ENCODE measurements at regions not wholly inside any gene's neighbourhood (a gene's known extent, or its start where the extent isn't known, plus 50 kb on each side); places are given as distances from the start of the nearest gene placed in this dataset.

DNA sequence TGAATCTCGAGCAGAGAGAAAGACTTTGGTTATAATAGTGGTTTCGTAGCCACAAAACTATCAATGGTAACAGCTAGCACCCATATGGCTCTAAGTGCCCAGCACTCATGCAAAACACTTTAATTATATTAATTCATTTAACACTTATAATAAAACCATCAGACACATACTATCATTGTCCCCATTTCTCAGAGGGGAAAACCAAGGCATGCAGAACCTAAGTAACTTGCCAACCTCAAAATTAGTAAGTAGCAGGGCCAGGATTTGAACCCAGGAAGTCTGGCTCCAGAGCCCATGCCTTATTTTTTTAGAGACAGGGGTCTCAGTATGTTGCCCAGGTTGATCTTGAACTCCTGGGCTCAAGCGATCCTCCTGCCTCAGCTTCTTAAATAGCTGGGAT lies 145.6 kb upstream of the HS3ST2 start:
- ATAC-seq (no peak), DNase-seq (no peak)
- H3K27ac Mint-ChIP-seq: no peak overlapping the region
- no peak overlapping the region for H3K4me3 Mint-ChIP-seq
- no peaks in the 10 kb centered on the region for H3K9me3 Mint-ChIP-seq
- intact Hi-C loops (cut with micrococcal nuclease): no loop called here
- TF ChIP-seq, protein P1, sequence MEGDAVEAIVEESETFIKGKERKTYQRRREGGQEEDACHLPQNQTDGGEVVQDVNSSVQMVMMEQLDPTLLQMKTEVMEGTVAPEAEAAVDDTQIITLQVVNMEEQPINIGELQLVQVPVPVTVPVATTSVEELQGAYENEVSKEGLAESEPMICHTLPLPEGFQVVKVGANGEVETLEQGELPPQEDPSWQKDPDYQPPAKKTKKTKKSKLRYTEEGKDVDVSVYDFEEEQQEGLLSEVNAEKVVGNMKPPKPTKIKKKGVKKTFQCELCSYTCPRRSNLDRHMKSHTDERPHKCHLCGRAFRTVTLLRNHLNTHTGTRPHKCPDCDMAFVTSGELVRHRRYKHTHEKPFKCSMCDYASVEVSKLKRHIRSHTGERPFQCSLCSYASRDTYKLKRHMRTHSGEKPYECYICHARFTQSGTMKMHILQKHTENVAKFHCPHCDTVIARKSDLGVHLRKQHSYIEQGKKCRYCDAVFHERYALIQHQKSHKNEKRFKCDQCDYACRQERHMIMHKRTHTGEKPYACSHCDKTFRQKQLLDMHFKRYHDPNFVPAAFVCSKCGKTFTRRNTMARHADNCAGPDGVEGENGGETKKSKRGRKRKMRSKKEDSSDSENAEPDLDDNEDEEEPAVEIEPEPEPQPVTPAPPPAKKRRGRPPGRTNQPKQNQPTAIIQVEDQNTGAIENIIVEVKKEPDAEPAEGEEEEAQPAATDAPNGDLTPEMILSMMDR (IDR thresholded peaks at IDR 0.05): no peak
- no peaks in the 10 kb centered on the region for H3K4me1 Mint-ChIP-seq (ENCODE audit: low read depth)
- POLR2A ChIA-PET: no interaction called here
- H3K27me3 Mint-ChIP-seq: no peaks in the 10 kb centered on the region
- H3K36me3 Mint-ChIP-seq (ENCODE audit: low read depth): no peaks in the 10 kb centered on the region
- CTCF ChIA-PET: no interaction called here

DNA sequence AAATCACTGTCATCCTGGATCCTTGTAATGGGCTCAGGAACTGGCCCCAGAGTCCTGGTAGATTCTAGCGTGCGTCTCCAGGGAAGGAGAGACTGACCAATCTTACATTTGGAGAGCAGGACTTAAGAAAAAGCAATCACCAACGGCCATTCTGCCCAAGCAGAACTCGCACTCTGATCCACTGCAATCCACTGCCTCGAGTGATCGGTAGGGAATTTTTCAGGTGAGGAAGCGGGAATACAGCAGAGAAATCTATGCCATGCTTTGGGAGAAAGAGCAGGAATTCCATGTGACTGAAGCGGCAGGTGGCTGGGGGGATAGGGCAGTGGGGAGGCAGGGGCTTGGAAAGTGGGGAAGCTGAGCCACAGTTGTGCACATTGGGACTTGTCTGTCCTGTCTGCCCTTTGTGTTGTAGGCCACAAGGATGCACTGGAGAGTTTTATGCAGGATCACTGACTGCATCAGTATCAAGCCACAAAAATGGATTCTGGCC lies 143.9 kb upstream of the HS3ST2 start:
- DNase-seq (no peak), ATAC-seq (no peak)
- TF ChIP-seq, protein P1 (IDR thresholded peaks at IDR 0.05): no peak
- intact Hi-C loops (cut with micrococcal nuclease): no loop called here
- ChIA-PET POLR2A (interaction anchor here (0.6 kb wide), 1 partner anchor 16 kb away, joined by 3 read pairs; no protein-coding TSS in a partner anchor), CTCF (no interaction called here)
- no peaks in the 10 kb centered on the region for H3K27me3 Mint-ChIP-seq
- no peaks in the 10 kb centered on the region for H3K36me3 Mint-ChIP-seq (ENCODE audit: low read depth)
- H3K4me3 Mint-ChIP-seq: no peak overlapping the region
- H3K4me1 Mint-ChIP-seq (ENCODE audit: low read depth): no peaks in the 10 kb centered on the region
- no peaks in the 10 kb centered on the region for H3K9me3 Mint-ChIP-seq
- no peak overlapping the region for H3K27ac Mint-ChIP-seq

DNA sequence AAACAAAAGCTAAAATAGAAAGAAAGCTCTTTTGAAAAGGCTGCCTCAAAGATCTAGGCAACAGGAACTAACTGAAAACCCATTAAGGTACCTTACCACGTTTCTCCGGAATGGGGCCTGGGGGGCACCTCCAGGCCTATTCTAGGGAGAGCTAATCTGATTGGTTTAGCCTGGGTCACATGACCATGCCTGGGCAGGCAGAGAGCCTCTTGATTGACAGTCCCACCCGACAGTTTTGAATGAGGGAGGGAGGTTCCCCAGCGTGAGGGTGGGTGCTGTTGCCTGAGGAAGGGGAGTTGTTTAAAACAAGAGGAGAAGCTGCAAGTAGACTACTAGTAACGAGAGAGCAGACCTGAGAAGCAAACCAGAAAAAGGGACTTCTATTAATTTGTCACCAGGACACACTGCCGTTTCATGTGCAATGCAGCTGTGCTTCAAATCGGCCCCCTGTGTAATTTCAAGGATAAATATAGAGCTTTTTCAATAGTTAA lies 143.4 kb upstream of the HS3ST2 start:
- H3K27me3 Mint-ChIP-seq: no peaks in the 10 kb centered on the region
- no peak overlapping the region for H3K27ac Mint-ChIP-seq
- ATAC-seq: no peak
- TF ChIP-seq, protein P1 (IDR thresholded peaks at IDR 0.05): no peak
- intact Hi-C loops (cut with micrococcal nuclease): no loop called here
- ChIA-PET POLR2A (interaction anchor here (0.6 kb wide), 1 partner anchor 15 kb away, joined by 3 read pairs; no protein-coding TSS in a partner anchor), CTCF (no interaction called here)
- no peak overlapping the region for H3K4me3 Mint-ChIP-seq
- no peaks in the 10 kb centered on the region for H3K36me3 Mint-ChIP-seq (ENCODE audit: low read depth)
- no peaks in the 10 kb centered on the region for H3K4me1 Mint-ChIP-seq (ENCODE audit: low read depth)
- no peaks in the 10 kb centered on the region for H3K9me3 Mint-ChIP-seq
- peak; percentile 26 for DNase-seq

DNA sequence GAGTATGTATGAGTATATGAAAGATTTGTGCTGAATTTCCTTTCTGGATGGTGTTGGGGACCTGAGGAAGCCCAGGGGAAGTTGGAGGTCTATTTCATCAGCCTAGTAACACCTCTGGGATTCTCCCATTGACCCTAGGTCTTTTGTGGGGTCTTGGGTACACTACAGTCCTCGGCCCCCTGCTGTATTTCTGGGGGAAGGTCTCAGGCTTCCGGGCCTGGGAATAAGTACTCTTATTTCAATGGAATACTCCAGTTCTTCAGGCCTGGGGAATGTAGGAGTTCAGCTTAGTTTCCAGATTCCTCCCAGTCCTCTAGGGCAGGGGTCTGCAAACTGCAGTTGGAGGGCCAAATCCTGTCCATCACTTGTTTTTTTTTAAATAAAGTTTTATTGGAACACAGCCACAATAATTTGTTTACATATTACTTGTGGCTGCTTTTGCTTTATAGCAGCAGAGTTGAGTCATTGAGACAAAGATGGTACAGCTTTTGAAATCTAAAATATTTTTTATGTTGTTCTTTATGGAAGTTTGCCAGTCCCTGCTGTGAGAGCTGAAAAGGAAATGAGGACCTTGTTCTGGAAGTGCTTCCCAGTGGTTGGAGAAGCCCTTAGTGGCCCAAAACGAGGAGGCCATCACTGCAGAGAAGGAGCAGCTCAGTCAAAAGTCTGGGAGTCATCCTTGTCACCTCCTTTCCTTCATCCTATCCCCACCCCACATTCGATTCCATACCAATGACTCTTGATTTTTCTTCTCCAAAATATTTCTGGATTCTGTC lies 142.5 kb upstream of the HS3ST2 start:
- intact Hi-C loops (cut with micrococcal nuclease): no loop called here
- H3K27ac Mint-ChIP-seq: no peak overlapping the region
- DNase-seq (no peak), ATAC-seq (no peak)
- H3K27me3 Mint-ChIP-seq: no peaks in the 10 kb centered on the region
- no peaks in the 10 kb centered on the region for H3K9me3 Mint-ChIP-seq
- no peaks in the 10 kb centered on the region for H3K36me3 Mint-ChIP-seq (ENCODE audit: low read depth)
- TF ChIP-seq, protein P1 (IDR thresholded peaks at IDR 0.05): no peak
- ChIA-PET POLR2A (no interaction called here), CTCF (interaction anchor here (0.6 kb wide), 1 partner anchor 572 kb away, joined by 3 read pairs; no protein-coding TSS in a partner anchor)
- no peaks in the 10 kb centered on the region for H3K4me1 Mint-ChIP-seq (ENCODE audit: low read depth)
- no peak overlapping the region for H3K4me3 Mint-ChIP-seq

DNA sequence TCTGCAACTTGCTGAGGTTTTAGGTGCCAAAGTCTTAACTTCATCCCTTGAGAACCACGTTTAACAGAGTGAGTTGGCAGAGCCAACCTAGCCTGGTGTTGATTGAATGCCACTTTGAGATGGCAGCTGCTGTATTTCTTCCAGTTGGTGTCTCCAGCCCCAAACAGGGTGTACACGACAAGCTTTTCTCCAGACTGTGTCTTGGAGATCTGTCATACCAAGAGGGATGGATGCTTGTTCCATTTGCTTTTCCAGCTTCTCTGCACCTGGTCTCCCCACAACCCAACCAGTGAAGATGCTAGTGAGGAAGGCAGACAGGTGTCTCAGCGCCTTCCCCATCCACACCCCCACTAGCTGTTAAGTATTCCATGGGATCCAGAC lies 141.1 kb upstream of the HS3ST2 start:
- no peaks in the 10 kb centered on the region for H3K4me1 Mint-ChIP-seq (ENCODE audit: low read depth)
- H3K27ac Mint-ChIP-seq: no peak overlapping the region
- no peak overlapping the region for H3K4me3 Mint-ChIP-seq
- TF ChIP-seq, protein P1 (IDR thresholded peaks at IDR 0.05): no peak
- intact Hi-C loops (cut with micrococcal nuclease): no loop called here
- H3K9me3 Mint-ChIP-seq: no peaks in the 10 kb centered on the region
- H3K36me3 Mint-ChIP-seq (ENCODE audit: low read depth): no peaks in the 10 kb centered on the region
- ChIA-PET CTCF (no interaction called here), POLR2A (interaction anchor here (0.6 kb wide), 1 partner anchor 343 kb away, joined by 3 read pairs; no protein-coding TSS in a partner anchor)
- DNase-seq: no peak
- peaks cover 3% of the 10 kb centered on the region for H3K27me3 Mint-ChIP-seq
- no peak for ATAC-seq

All from activated CD8-positive, alpha-beta T cell treated with anti-CD3 and anti-CD28 coated beads for 36 hours (primary cell).